ENCODE measurements at regions not wholly inside any gene's neighbourhood (a gene's known extent, or its start where the extent isn't known, plus 50 kb on each side); places are given as distances from the start of the nearest gene placed in this dataset.

- no peak overlapping the region for H3K9ac ChIP-seq (ENCODE audit: low read length)
- no peaks in the 10 kb centered on the region for H3K9me3 ChIP-seq (ENCODE audit: control insufficient read depth, insufficient read depth, low read depth, low read length)
- no peak overlapping the region for H3K27ac ChIP-seq (ENCODE audit: low read depth, low read length)
- H3K36me3 ChIP-seq (ENCODE audit: control insufficient read depth, insufficient read depth, low read length): no peaks in the 10 kb centered on the region
- no peaks in the 10 kb centered on the region for H3K27me3 ChIP-seq (ENCODE audit: control insufficient read depth, insufficient read depth, low read length)
- H3K4me3 ChIP-seq (ENCODE audit: low read depth, low read length): no peak overlapping the region
- no peaks in the 10 kb centered on the region for H3K4me1 ChIP-seq (ENCODE audit: control insufficient read depth, insufficient read depth, low read length)
Observed at GRCh38 chr6:141359953-141360352, 772.8 kb upstream of the GJE1 start.

GRCh38 chr6:141354191-141354955 is 778.4 kb upstream of the GJE1 start:
- H3K9me3 ChIP-seq (ENCODE audit: control insufficient read depth, insufficient read depth, low read depth, low read length): no peaks in the 10 kb centered on the region
- no peaks in the 10 kb centered on the region for H3K4me1 ChIP-seq (ENCODE audit: control insufficient read depth, insufficient read depth, low read length)
- no peak overlapping the region for H3K9ac ChIP-seq (ENCODE audit: low read length)
- H3K27ac ChIP-seq (ENCODE audit: low read depth, low read length): no peak overlapping the region
- no peaks in the 10 kb centered on the region for H3K36me3 ChIP-seq (ENCODE audit: control insufficient read depth, insufficient read depth, low read length)
- H3K4me3 ChIP-seq (ENCODE audit: low read depth, low read length): no peak overlapping the region
- no peaks in the 10 kb centered on the region for H3K27me3 ChIP-seq (ENCODE audit: control insufficient read depth, insufficient read depth, low read length)

GRCh38 chr6:141351721-141352120 is 781.0 kb upstream of the GJE1 start:
- no peaks in the 10 kb centered on the region for H3K4me1 ChIP-seq (ENCODE audit: control insufficient read depth, insufficient read depth, low read length)
- H3K4me3 ChIP-seq (ENCODE audit: low read depth, low read length): no peak overlapping the region
- no peak overlapping the region for H3K9ac ChIP-seq (ENCODE audit: low read length)
- H3K9me3 ChIP-seq (ENCODE audit: control insufficient read depth, insufficient read depth, low read depth, low read length): no peaks in the 10 kb centered on the region
- H3K27me3 ChIP-seq (ENCODE audit: control insufficient read depth, insufficient read depth, low read length): no peaks in the 10 kb centered on the region
- no peaks in the 10 kb centered on the region for H3K36me3 ChIP-seq (ENCODE audit: control insufficient read depth, insufficient read depth, low read length)
- H3K27ac ChIP-seq (ENCODE audit: low read depth, low read length): no peak overlapping the region

GRCh38 chr6:141349710-141350109 is 783.0 kb upstream of the GJE1 start:
- Histone ChIP-seq H3K27me3 (ENCODE audit: control insufficient read depth, insufficient read depth, low read length) (no peaks in the 10 kb centered on the region), H3K9ac (ENCODE audit: low read length) (no peak overlapping the region), H3K27ac (ENCODE audit: low read depth, low read length) (no peak overlapping the region), H3K36me3 (ENCODE audit: control insufficient read depth, insufficient read depth, low read length) (no peaks in the 10 kb centered on the region), H3K4me3 (ENCODE audit: low read depth, low read length) (no peak overlapping the region), H3K9me3 (ENCODE audit: control insufficient read depth, insufficient read depth, low read depth, low read length) (no peaks in the 10 kb centered on the region), H3K4me1 (ENCODE audit: control insufficient read depth, insufficient read depth, low read length) (no peaks in the 10 kb centered on the region)

GRCh38 chr6:141347906-141348492 is 784.7 kb upstream of the GJE1 start:
- no peaks in the 10 kb centered on the region for H3K36me3 ChIP-seq (ENCODE audit: control insufficient read depth, insufficient read depth, low read length)
- no peaks in the 10 kb centered on the region for H3K9me3 ChIP-seq (ENCODE audit: control insufficient read depth, insufficient read depth, low read depth, low read length)
- H3K4me3 ChIP-seq (ENCODE audit: low read depth, low read length): no peak overlapping the region
- no peaks in the 10 kb centered on the region for H3K4me1 ChIP-seq (ENCODE audit: control insufficient read depth, insufficient read depth, low read length)
- H3K27me3 ChIP-seq (ENCODE audit: control insufficient read depth, insufficient read depth, low read length): no peaks in the 10 kb centered on the region
- H3K9ac ChIP-seq (ENCODE audit: low read length): no peak overlapping the region
- H3K27ac ChIP-seq (ENCODE audit: low read depth, low read length): no peak overlapping the region

- H3K27me3 ChIP-seq (ENCODE audit: control insufficient read depth, insufficient read depth, low read length): no peaks in the 10 kb centered on the region
- H3K9me3 ChIP-seq (ENCODE audit: control insufficient read depth, insufficient read depth, low read depth, low read length): no peaks in the 10 kb centered on the region
- H3K36me3 ChIP-seq (ENCODE audit: control insufficient read depth, insufficient read depth, low read length): no peaks in the 10 kb centered on the region
- no peak overlapping the region for H3K27ac ChIP-seq (ENCODE audit: low read depth, low read length)
- H3K4me3 ChIP-seq (ENCODE audit: low read depth, low read length): no peak overlapping the region
- H3K4me1 ChIP-seq (ENCODE audit: control insufficient read depth, insufficient read depth, low read length): no peaks in the 10 kb centered on the region
- H3K9ac ChIP-seq (ENCODE audit: low read length): no peak overlapping the region
Observed at GRCh38 chr6:141347086-141347485, 785.6 kb upstream of the GJE1 start.

- H3K9me3 ChIP-seq (ENCODE audit: control insufficient read depth, insufficient read depth, low read depth, low read length): no peaks in the 10 kb centered on the region
Observed at GRCh38 chr6:141346535-141346934, 786.2 kb upstream of the GJE1 start.

GRCh38 chr6:141337191-141337590 is 795.5 kb upstream of the GJE1 start:
- Histone ChIP-seq H3K36me3 (ENCODE audit: control insufficient read depth, insufficient read depth, low read length) (no peaks in the 10 kb centered on the region), H3K4me3 (ENCODE audit: low read depth, low read length) (no peak overlapping the region), H3K4me1 (ENCODE audit: control insufficient read depth, insufficient read depth, low read length) (no peaks in the 10 kb centered on the region), H3K27me3 (ENCODE audit: control insufficient read depth, insufficient read depth, low read length) (no peaks in the 10 kb centered on the region), H3K27ac (ENCODE audit: low read depth, low read length) (no peak overlapping the region), H3K9ac (ENCODE audit: low read length) (no peak overlapping the region), H3K9me3 (ENCODE audit: control insufficient read depth, insufficient read depth, low read depth, low read length) (no peaks in the 10 kb centered on the region)

More at GRCh38 chr6:141346535-141346934, 786.2 kb upstream of the GJE1 start:
- Histone ChIP-seq H3K9ac (ENCODE audit: low read length) (no peak overlapping the region), H3K36me3 (ENCODE audit: control insufficient read depth, insufficient read depth, low read length) (no peaks in the 10 kb centered on the region), H3K4me1 (ENCODE audit: control insufficient read depth, insufficient read depth, low read length) (no peaks in the 10 kb centered on the region), H3K27ac (ENCODE audit: low read depth, low read length) (no peak overlapping the region), H3K27me3 (ENCODE audit: control insufficient read depth, insufficient read depth, low read length) (no peaks in the 10 kb centered on the region), H3K4me3 (ENCODE audit: low read depth, low read length) (no peak overlapping the region)

- Histone ChIP-seq H3K4me1 (ENCODE audit: control insufficient read depth, insufficient read depth, low read length) (no peaks in the 10 kb centered on the region), H3K36me3 (ENCODE audit: control insufficient read depth, insufficient read depth, low read length) (no peaks in the 10 kb centered on the region), H3K4me3 (ENCODE audit: low read depth, low read length) (no peak overlapping the region), H3K9ac (ENCODE audit: low read length) (no peak overlapping the region), H3K27ac (ENCODE audit: low read depth, low read length) (no peak overlapping the region), H3K9me3 (ENCODE audit: control insufficient read depth, insufficient read depth, low read depth, low read length) (no peaks in the 10 kb centered on the region), H3K27me3 (ENCODE audit: control insufficient read depth, insufficient read depth, low read length) (no peaks in the 10 kb centered on the region)
Observed at GRCh38 chr6:141335477-141336273, 797.0 kb upstream of the GJE1 start.

- Histone ChIP-seq H3K9me3 (ENCODE audit: control insufficient read depth, insufficient read depth, low read depth, low read length) (no peaks in the 10 kb centered on the region), H3K27ac (ENCODE audit: low read depth, low read length) (no peak overlapping the region; the same call in 1 of the 2 replicates), H3K27me3 (ENCODE audit: control insufficient read depth, insufficient read depth, low read length) (no peaks in the 10 kb centered on the region), H3K9ac (ENCODE audit: low read length) (no peak overlapping the region), H3K4me3 (ENCODE audit: low read depth, low read length) (no peak overlapping the region), H3K4me1 (ENCODE audit: control insufficient read depth, insufficient read depth, low read length) (no peaks in the 10 kb centered on the region), H3K36me3 (ENCODE audit: control insufficient read depth, insufficient read depth, low read length) (no peaks in the 10 kb centered on the region)
Observed at GRCh38 chr6:141326925-141327324, 805.8 kb upstream of the GJE1 start.

GRCh38 chr6:141326426-141326825 is 806.3 kb upstream of the GJE1 start:
- Histone ChIP-seq H3K9me3 (ENCODE audit: control insufficient read depth, insufficient read depth, low read depth, low read length) (no peaks in the 10 kb centered on the region), H3K27me3 (ENCODE audit: control insufficient read depth, insufficient read depth, low read length) (no peaks in the 10 kb centered on the region), H3K4me3 (ENCODE audit: low read depth, low read length) (no peak overlapping the region), H3K9ac (ENCODE audit: low read length) (no peak overlapping the region), H3K4me1 (ENCODE audit: control insufficient read depth, insufficient read depth, low read length) (no peaks in the 10 kb centered on the region), H3K36me3 (ENCODE audit: control insufficient read depth, insufficient read depth, low read length) (no peaks in the 10 kb centered on the region), H3K27ac (ENCODE audit: low read depth, low read length) (no peak overlapping the region; the same call in 1 of the 2 replicates)
